HFF-Myc (cell line): ENCODE measurements at regions not wholly inside any gene's neighbourhood (a gene's known extent, or its start where the extent isn't known, plus 50 kb on each side); places are given as distances from the start of the nearest gene placed in this dataset.

Experiments
- DNase-seq: peaks from one replicate; pipeline ENCODE4 v3.0.0-alpha.2; 2011; ENCODE audit warnings: low read depth; ENCODE audit errors: extremely low read depth
- H3K4me3 ChIP-seq: replicated peaks from 2 replicates; pipeline ENCODE4 v1.5.1; 2011; ENCODE audit warnings: low read depth, mild to moderate bottlenecking, control low read depth, low read length
- CTCF ChIP-seq: IDR thresholded peaks from 2 replicates; pipeline ENCODE4 v1.5.1; 2012; ENCODE audit warnings: mild to moderate bottlenecking, low read depth, low read length, control low read depth; ENCODE audit errors: missing control alignments

- H3K4me3 ChIP-seq, result no peak overlapping the region
- TF ChIP-seq CTCF, result no peak
- no peak for DNase-seq
Measured at GRCh38 chr19:29418201-29418600, 107.6 kb upstream of the VSTM2B start.

DNA sequence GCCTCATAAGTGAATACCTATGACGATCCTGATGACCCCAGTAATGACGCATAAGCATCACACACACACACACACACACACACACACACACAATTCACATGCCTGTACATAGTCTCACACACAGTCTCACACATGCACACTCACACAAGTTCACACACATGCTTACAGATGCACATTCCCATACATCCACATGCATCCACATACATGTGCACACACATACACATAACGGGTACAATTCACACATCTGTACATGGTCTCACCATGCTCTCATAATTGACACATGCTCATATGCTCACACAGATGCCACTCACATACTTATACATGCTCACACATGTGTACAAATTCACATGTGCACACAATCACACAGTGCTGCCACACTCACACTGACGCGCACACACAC lies 105.7 kb upstream of the VSTM2B start:
- H3K4me3 ChIP-seq, result no peak overlapping the region
- DNase-seq, result no peak
- no peak for TF ChIP-seq CTCF

- no peak overlapping the region for H3K4me3 ChIP-seq
- TF ChIP-seq CTCF, result no peak
- DNase-seq, result no peak
Measured at GRCh38 chr19:29420482-29421195, 105.2 kb upstream of the VSTM2B start.

DNA sequence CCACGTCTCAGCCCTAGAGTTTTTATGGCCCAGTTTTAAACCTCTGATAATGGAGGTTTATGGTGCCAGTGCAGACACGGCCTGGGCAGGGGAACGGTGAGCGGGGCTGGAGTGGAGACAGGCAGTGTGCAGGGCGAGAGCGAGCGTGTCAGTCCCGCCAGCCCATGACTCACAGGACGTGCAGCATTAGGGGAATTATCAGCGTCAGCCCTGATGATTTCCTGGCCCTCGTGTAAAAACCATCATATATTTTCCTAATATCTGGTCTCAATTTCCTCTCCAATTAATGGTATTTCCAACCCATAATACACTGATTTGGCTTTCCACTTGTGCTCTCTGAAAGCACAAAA lies 104.6 kb upstream of the VSTM2B start:
- DNase-seq, result no peak
- H3K4me3 ChIP-seq, result no peak overlapping the region
- TF ChIP-seq CTCF, result no peak

GRCh38 chr19:29422047-29422446 lies 103.7 kb upstream of the VSTM2B start:
- no peak for TF ChIP-seq CTCF
- no peak overlapping the region for H3K4me3 ChIP-seq
- DNase-seq, result no peak

- TF ChIP-seq CTCF, result no peak
- no peak overlapping the region for H3K4me3 ChIP-seq
- DNase-seq, result no peak
Measured at GRCh38 chr19:29422486-29423085, 103.2 kb upstream of the VSTM2B start.

- TF ChIP-seq CTCF, result no peak
- no peak overlapping the region for H3K4me3 ChIP-seq
- no peak for DNase-seq
Measured at GRCh38 chr19:29428071-29428470, 97.7 kb upstream of the VSTM2B start.
